Stomach smooth muscle (tissue), 2 donors: ENCODE measurements at regions not wholly inside any gene's neighbourhood (a gene's known extent, or its start where the extent isn't known, plus 50 kb on each side); places are given as distances from the start of the nearest gene placed in this dataset.

Experiments used
- H3K27ac ChIP-seq: one replicate; pipeline ENCODE4 v1.7.0; 2013; ENCODE audit warnings: mild to moderate bottlenecking, low read length, inconsistent platforms
- H3K27me3 ChIP-seq, 2 donors: one replicate each; pipeline ENCODE4 v1.7.0; 2013; ENCODE audit warnings: low read length in 2 of 2; ENCODE audit not compliant: insufficient read depth in 2 of 2, control insufficient read depth in 1 of 2
- H3K36me3 ChIP-seq, 2 donors: one replicate each; pipeline ENCODE4 v1.7.0; 2013; ENCODE audit warnings: low read length in 2 of 2; ENCODE audit not compliant: control insufficient read depth in 2 of 2, insufficient read depth in 2 of 2
- H3K4me1 ChIP-seq: one replicate; pipeline ENCODE4 v1.7.0; 2013; ENCODE audit warnings: low read length; ENCODE audit not compliant: control insufficient read depth, insufficient read depth
- H3K4me3 ChIP-seq, 2 donors: one replicate each; pipeline ENCODE4 v1.7.0; 2013; ENCODE audit warnings: low read length in 2 of 2
- H3K9ac ChIP-seq, 2 donors: one replicate each; pipeline ENCODE4 v1.7.0; 2013; ENCODE audit warnings: low read length in 2 of 2, mild to moderate bottlenecking in 1 of 2
- H3K9me3 ChIP-seq, 2 donors: one replicate each; pipeline ENCODE4 v1.7.0; 2013; ENCODE audit warnings: low read length in 2 of 2; ENCODE audit not compliant: control insufficient read depth in 2 of 2
- donor health status: healthy.
- donor health status: Pancreatic carcinoma.

DNA sequence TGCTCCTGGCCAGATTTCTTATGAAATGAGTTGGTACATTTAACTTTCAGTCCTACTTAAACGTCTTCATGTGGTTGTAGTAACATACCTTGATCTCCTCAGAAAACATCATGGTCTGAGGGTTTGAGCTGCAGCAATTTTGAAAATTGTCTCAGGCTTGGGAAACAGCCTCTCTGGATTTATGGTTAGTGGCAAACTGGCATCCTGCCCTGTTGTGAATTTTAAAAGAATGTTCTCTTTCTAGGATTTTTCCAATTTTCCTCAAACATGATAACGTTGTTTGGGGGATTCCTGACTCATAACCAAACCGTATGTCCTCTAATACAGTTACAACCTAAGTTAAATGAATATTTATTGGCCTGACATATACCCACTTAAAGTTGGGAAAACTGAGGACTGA lies 624.4 kb downstream of the LMO4 start:
- Histone ChIP-seq H3K9ac (no peak overlapping the region), H3K4me3 (no peak overlapping the region), H3K9me3 (no peaks in the 10 kb centered on the region), H3K4me1 (peaks cover 15% of the 10 kb centered on the region), H3K36me3 (no peaks in the 10 kb centered on the region), H3K27me3 (no peaks in the 10 kb centered on the region), H3K27ac (no peak overlapping the region)

DNA sequence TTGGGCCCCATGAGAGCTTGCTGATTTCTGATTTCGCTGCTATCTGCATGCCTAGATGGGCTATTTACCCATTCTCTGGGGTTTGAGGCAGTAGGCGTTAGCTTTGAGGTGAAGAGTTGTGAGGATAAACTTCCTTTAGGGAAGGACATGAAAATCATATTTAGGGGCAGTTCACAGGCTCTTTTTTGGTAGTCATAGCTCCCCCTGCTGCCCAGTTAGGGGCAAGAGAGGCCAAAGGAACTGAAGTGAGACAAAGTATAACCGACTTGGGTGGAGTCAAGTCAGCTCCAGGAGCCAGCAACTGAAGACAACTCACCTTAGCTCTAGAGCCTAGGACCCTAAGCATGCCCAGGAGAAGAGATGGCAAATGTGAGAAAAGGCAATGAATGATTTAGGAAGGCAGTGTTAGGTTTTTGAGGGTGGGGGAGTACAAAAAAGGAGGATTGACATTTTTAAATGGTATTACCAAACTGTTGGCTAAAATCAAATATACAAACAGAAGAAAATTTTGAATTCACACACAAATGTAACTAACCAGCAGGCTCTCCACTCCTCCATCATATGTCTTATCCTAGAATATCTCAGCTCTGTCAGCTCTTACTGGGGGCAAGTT lies 625.2 kb downstream of the LMO4 start:
- no peak overlapping the region for H3K4me3 ChIP-seq
- no peaks in the 10 kb centered on the region for H3K9me3 ChIP-seq
- H3K4me1 ChIP-seq: peaks cover 15% of the 10 kb centered on the region
- no peak overlapping the region for H3K9ac ChIP-seq
- no peak overlapping the region for H3K27ac ChIP-seq
- no peaks in the 10 kb centered on the region for H3K27me3 ChIP-seq
- no peaks in the 10 kb centered on the region for H3K36me3 ChIP-seq

DNA sequence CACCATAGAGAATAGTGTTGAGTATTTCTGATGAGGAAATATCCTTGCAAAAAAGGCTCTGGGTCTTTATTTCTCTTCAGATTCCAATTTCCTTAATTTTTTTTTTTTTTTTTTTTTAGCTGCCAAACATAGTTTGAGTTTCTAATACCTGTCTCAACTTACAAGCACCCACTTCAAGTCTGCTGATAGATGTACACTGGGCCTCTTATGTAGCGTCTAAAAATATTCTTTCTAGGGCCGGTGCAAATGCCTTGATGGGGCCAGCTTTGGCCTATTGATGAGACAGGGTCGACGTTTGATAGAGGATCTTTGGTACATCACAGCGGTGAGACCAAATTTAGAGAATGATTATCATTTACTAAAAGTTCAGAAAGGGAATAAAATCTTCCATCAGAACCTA lies 626.4 kb downstream of the LMO4 start:
- Histone ChIP-seq H3K27me3 (no peaks in the 10 kb centered on the region), H3K4me3 (no peak overlapping the region), H3K9me3 (no peaks in the 10 kb centered on the region), H3K36me3 (no peaks in the 10 kb centered on the region), H3K9ac (no peak overlapping the region), H3K4me1 (peaks cover 15% of the 10 kb centered on the region), H3K27ac (no peak overlapping the region)

DNA sequence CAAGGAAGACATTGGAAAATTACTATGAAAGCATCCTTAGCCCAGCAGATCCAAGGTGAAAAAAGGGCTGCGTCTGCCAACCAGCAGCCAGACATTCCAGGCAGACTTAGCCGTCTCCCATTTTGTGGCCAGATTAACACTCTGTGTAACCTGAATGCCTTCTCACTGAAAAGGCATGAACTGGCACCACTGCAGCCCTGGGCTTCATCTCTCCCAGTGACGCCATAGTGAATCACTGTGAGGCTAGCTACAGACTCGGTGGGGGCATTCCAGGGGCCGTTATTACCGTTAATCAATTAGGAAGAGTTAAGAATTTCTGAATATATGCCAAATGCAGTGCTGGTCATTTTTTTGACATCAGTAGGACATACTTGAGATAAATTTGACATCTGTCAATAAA lies 627.4 kb downstream of the LMO4 start:
- no peaks in the 10 kb centered on the region for H3K36me3 ChIP-seq
- H3K9me3 ChIP-seq: no peaks in the 10 kb centered on the region
- no peak overlapping the region for H3K9ac ChIP-seq
- H3K27me3 ChIP-seq: no peaks in the 10 kb centered on the region
- H3K4me1 ChIP-seq: peaks cover 11% of the 10 kb centered on the region
- H3K27ac ChIP-seq: no peak overlapping the region
- H3K4me3 ChIP-seq: no peak overlapping the region

DNA sequence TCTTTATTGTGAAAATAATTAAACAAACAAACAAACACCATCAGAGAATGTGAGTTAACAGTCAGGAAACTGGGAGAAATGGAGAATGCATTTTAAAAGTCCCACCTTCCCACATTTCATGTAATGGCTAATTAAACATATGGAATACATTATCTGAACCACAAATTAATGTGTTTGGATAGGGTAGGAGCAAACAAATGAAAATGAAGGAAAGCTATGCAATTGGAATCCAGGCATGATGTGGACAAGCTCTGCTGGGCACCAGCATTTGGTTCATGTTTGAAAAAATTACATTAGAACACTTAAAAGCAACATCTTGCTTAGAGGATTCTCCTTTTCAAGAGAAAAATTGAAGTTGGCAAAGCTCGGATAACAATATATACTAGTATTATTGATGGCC lies 628.1 kb downstream of the LMO4 start:
- Histone ChIP-seq H3K4me1 (peaks cover 9% of the 10 kb centered on the region), H3K9me3 (no peaks in the 10 kb centered on the region), H3K9ac (no peak overlapping the region), H3K27ac (no peak overlapping the region), H3K4me3 (no peak overlapping the region), H3K27me3 (no peaks in the 10 kb centered on the region), H3K36me3 (no peaks in the 10 kb centered on the region)

DNA sequence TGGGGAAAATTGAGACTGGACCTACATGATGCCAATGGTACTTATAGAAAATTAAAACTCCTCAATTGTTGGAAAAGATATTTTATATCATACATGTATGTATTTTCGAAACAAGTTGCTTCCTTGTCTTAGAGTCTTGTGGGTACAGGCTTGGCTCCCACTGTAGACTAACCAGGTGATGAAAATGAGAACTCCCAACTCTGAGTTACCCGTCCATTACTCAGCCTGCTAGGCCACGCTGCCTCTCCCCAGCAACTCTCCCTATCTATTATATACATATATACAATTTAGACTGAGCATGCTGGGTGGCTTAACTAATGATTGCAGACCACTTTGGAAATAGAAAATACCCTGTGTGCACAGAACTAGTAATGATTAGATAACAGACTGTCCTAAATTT lies 628.7 kb downstream of the LMO4 start:
- H3K27ac ChIP-seq: no peak overlapping the region
- H3K9ac ChIP-seq: no peak overlapping the region
- H3K36me3 ChIP-seq: no peaks in the 10 kb centered on the region
- peaks cover 0 to under 1% of the 10 kb centered on the region in 2 donors for H3K9me3 ChIP-seq
- no peak overlapping the region for H3K4me3 ChIP-seq
- H3K4me1 ChIP-seq: peaks cover 4% of the 10 kb centered on the region
- no peaks in the 10 kb centered on the region for H3K27me3 ChIP-seq

DNA sequence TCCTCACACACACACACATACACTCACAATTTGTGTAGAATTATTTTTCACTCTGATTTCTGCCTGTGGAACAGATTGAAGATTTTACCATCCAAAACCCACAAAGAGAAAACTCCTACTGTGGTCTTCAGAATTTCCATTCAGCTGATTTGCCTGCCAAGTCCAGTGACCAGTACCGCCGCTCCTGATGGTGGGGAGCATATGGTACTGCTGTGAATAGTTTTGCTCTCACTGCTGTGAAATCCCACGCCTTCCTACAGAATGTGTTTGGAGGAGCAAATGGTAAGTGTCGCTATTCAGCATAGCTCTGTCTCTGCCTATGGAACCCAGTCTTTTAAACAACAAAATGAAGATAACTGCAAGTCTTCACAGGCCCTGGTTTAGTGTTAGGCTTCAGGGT lies 629.5 kb downstream of the LMO4 start:
- no peaks in the 10 kb centered on the region for H3K36me3 ChIP-seq
- no peak overlapping the region for H3K9ac ChIP-seq
- H3K27me3 ChIP-seq: no peaks in the 10 kb centered on the region
- H3K4me3 ChIP-seq: no peak overlapping the region
- peaks cover 0 to 3% of the 10 kb centered on the region in 2 donors for H3K9me3 ChIP-seq
- H3K4me1 ChIP-seq: peaks cover 4% of the 10 kb centered on the region
- H3K27ac ChIP-seq: no peak overlapping the region

DNA sequence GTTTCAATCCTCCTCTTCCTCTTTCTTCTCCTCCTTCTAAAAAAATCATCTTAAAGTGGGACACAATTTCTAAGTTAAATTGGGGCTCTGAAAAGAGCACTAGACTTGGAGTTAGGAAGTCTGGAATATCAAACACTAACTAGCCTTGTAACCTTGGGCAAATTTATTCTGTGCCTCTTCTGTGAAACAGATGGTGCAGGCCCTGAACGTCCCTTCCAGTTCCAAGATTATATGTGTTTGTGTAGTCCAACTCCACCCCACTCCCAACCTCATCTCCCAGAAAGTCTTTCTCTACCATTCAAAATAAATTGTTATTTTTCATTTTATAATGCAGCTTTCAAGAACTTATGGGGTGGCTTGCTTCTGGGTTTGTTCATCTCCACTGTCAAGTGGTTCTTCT lies 630.0 kb downstream of the LMO4 start:
- Histone ChIP-seq H3K27me3 (no peaks in the 10 kb centered on the region), H3K9ac (no peak overlapping the region), H3K9me3 (peaks cover 0 to 3% of the 10 kb centered on the region in 2 donors), H3K27ac (no peak overlapping the region), H3K4me1 (peaks cover 1% of the 10 kb centered on the region), H3K36me3 (no peaks in the 10 kb centered on the region), H3K4me3 (no peak overlapping the region)

DNA sequence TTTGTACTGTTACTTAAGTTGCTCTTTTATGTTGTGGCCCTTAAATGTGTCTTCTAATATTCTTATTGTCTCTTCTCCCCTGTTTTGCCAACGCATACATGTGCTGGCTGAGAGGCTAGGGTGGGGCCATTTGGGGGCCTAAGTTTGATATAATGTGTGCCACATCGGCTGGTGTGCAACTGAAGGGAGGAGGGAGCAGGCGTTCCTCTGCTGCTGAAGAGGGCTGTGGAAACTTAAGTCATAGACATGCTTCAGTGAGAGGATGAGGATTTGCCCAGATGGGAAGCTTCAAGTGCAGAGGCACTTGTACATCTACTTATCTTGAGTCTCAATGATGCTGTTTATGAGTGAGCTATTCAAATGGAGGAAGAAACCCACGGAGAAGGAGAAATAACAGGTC lies 630.6 kb downstream of the LMO4 start:
- Histone ChIP-seq H3K27ac (no peak overlapping the region), H3K4me3 (no peak overlapping the region), H3K9me3 (peaks cover 0 to 3% of the 10 kb centered on the region in 2 donors)

DNA sequence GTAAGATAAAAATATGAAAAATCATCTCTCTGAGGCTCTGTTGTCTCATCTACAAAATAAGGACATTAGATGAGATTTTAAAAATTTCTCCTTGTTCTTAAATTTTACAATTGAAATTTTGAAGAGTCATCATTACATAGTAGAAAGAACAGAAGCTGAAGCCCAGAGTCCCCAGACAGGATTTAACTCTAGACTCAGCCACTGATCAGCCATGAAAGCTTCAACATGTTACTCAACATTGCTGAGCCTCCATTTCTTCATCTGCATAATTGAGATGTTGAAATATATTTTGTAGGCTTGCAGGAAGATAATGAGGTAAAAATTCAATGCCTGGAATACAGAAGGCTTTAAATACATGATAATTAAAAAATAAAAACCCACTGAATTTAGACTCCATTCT lies 633.3 kb downstream of the LMO4 start:
- H3K27ac ChIP-seq: no peak overlapping the region

More for the DNA sequence above, 630.6 kb downstream of the LMO4 start:
- H3K27me3 ChIP-seq: no peaks in the 10 kb centered on the region
- H3K4me1 ChIP-seq: no peaks in the 10 kb centered on the region
- H3K9ac ChIP-seq: no peak overlapping the region
- no peaks in the 10 kb centered on the region for H3K36me3 ChIP-seq

DNA sequence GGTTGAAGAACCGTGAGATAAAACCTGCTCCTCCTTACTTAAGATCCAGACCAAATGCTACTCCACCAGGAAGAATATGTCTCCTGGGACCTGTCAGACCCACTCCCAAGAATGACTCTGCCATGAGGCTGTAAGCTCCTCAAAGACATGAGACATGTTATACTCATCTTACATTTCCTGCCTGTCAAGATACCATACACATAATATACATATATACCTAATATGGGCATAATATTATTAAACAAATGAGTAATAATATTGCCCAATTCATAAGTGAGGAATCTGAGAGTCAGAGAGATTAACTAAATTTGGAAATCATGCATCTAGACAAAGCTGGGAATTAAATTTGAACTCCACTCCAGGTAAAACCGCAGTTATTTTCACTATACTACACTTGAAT lies 634.9 kb downstream of the LMO4 start:
- Histone ChIP-seq H3K9ac (no peak overlapping the region), H3K27ac (no peak overlapping the region), H3K4me3 (no peak overlapping the region), H3K27me3 (no peaks in the 10 kb centered on the region), H3K4me1 (no peaks in the 10 kb centered on the region), H3K9me3 (peaks cover 0 to 3% of the 10 kb centered on the region in 2 donors), H3K36me3 (no peaks in the 10 kb centered on the region)

More for the DNA sequence above, 633.3 kb downstream of the LMO4 start:
- Histone ChIP-seq H3K36me3 (no peaks in the 10 kb centered on the region), H3K4me3 (no peak overlapping the region), H3K4me1 (no peaks in the 10 kb centered on the region), H3K27me3 (no peaks in the 10 kb centered on the region), H3K9me3 (peaks cover 0 to 3% of the 10 kb centered on the region in 2 donors), H3K9ac (no peak overlapping the region)
